Body of pancreas (tissue), 4 donors: ENCODE measurements at regions not wholly inside any gene's neighbourhood (a gene's known extent, or its start where the extent isn't known, plus 50 kb on each side); places are given as distances from the start of the nearest gene placed in this dataset.
A peak's percentile ranks its signal among the peaks of the same experiment; 100 is the strongest.

ENCODE experiments used
- ATAC-seq: fragments of 150-250 bp; one replicate; pipeline ENCODE4 v1.9.1; 2016
- DNase-seq, 4 donors: peaks; one replicate each; pipeline ENCODE4 v3.0.0-alpha.2; 2019
- H3K27ac ChIP-seq, 4 donors: fragments of 200-600 bp; sonication (generic); 1 replicate in 3 of 4; 2 replicates in 1 of 4; pipeline versions ENCODE4 v1.5.1 to v1.6.1; 2016 to 2019; ENCODE audit warnings: mild to moderate bottlenecking in 1 of 4, mixed read lengths in 1 of 4, moderate library complexity in 1 of 4
- H3K27me3 ChIP-seq, 2 donors: fragments of 200-600 bp; sonication (generic); one replicate each; pipeline ENCODE4 v1.6.0; 2016; ENCODE audit warnings: mild to moderate bottlenecking in 1 of 2
- H3K36me3 ChIP-seq, 2 donors: fragments of 200-600 bp; sonication (generic); replicated peaks in 1 of 2; 2 replicates each; pipeline ENCODE4 v1.5.1; 2016; ENCODE audit warnings: low read depth in 2 of 2; ENCODE audit not compliant: insufficient read depth in 1 of 2
- H3K4me1 ChIP-seq: fragments of 200-600 bp; sonication (generic); one replicate; pipeline ENCODE4 v1.6.0; 2016
- H3K4me3 ChIP-seq, 2 donors: fragments of 200-600 bp; sonication (generic); 1 replicate in 1 of 2; 2 replicates in 1 of 2; pipeline ENCODE4 v1.5.1; 2016 to 2019
- H3K9me3 ChIP-seq, 3 donors: fragments of 200-600 bp; sonication (generic); 1 replicate in 2 of 3; 2 replicates in 1 of 3; pipeline ENCODE4 v1.5.1; 2016
- POLR2A ChIP-seq, 3 donors: fragments of 450-650 bp; IDR thresholded peaks; one replicate each; pipeline ENCODE4 v1.6.1; 2016; ENCODE audit warnings: antibody characterized with exemption in 3 of 3, mild to moderate bottlenecking in 2 of 3
- WGBS, 2 donors: methylation state at CpG; one replicate each; pipeline ENCODE4 v1.1.5; 2017; 5-methylcytosine and 5-hydroxymethylcytosine counted together
- intact Hi-C: fragments of 100-400 bp; cut with DNase I; formaldehyde crosslinking; loops from one replicate; pipeline ENCODE4 v1.15.1; 2023
- TF ChIP-seq, protein P1 (sequence below), 7 experiments: fragments of 450-650 bp in 4 of 7; fragments of 200-600 bp in 3 of 7; sonication (generic) in 3 of 7; IDR thresholded peaks; one replicate each; pipeline ENCODE4 v1.5.1; 2016 to 2019; ENCODE audit warnings: antibody characterized with exemption in 7 of 7

DNA sequence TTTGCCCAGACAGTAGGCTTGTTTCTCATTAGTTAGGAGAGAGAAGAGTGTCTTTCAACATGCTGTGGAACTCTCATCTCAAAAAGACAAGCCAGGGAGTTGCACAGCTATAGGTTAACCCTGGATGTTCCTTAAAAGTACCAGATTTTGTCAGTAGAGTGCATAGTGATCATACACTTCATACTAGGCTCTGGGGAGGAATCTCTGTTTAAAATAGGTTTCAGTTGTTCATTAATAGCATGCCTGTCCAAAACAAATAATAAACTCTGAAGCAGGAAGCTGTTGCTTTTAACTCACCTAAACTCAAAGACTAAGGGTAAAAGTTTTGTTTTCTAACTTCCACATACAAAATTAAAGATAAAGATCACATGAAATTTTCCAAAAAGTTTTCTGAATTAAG is 1948.4 kb downstream of the C4orf33 start:
- H3K36me3 ChIP-seq, result no peaks in the 10 kb centered on the region
- H3K4me3 ChIP-seq, result no peak overlapping the region
- intact Hi-C loops, result no loop called here
- no peaks in the 10 kb centered on the region for H3K27me3 ChIP-seq
- peaks cover 4% of the 10 kb centered on the region for H3K4me1 ChIP-seq
- H3K27ac ChIP-seq, result no peak overlapping the region
- H3K9me3 ChIP-seq, result no peaks in the 10 kb centered on the region
- DNase-seq, result no peak
- no peak for ATAC-seq
- no peak for TF ChIP-seq POLR2A (IDR thresholded peaks at IDR 0.05)
- TF ChIP-seq, protein P1, sequence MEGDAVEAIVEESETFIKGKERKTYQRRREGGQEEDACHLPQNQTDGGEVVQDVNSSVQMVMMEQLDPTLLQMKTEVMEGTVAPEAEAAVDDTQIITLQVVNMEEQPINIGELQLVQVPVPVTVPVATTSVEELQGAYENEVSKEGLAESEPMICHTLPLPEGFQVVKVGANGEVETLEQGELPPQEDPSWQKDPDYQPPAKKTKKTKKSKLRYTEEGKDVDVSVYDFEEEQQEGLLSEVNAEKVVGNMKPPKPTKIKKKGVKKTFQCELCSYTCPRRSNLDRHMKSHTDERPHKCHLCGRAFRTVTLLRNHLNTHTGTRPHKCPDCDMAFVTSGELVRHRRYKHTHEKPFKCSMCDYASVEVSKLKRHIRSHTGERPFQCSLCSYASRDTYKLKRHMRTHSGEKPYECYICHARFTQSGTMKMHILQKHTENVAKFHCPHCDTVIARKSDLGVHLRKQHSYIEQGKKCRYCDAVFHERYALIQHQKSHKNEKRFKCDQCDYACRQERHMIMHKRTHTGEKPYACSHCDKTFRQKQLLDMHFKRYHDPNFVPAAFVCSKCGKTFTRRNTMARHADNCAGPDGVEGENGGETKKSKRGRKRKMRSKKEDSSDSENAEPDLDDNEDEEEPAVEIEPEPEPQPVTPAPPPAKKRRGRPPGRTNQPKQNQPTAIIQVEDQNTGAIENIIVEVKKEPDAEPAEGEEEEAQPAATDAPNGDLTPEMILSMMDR (IDR thresholded peaks at IDR 0.05), result no peak

DNA sequence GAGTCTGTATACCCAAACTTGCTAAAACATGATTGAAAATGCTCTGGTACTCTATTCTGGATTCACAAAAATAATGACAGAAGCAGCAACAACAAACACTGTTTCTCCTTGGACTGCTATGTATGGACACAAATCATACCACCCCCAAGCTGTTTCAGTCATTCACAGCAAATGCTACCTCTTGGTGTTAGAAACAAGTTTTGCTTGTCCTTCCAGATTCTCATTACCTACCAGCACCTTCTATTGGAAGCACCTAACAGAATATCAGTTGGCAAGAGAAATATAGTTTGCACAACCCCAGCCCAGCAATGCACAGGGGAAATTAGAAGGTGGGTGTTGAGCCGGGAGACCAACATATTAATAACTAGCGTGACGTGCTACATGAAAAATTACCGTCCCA is 1950.9 kb downstream of the C4orf33 start:
- Histone ChIP-seq H3K4me3 (no peak overlapping the region), H3K36me3 (no peaks in the 10 kb centered on the region), H3K4me1 (peaks cover 4% of the 10 kb centered on the region), H3K27ac (no peak overlapping the region), H3K9me3 (no peaks in the 10 kb centered on the region), H3K27me3 (no peaks in the 10 kb centered on the region)
- intact Hi-C loops, result no loop called here
- no peak for TF ChIP-seq POLR2A (IDR thresholded peaks at IDR 0.05)
- TF ChIP-seq, protein P1 (IDR thresholded peaks at IDR 0.05), result no peak
- DNase-seq (no peak), ATAC-seq (no peak)
- 82 to 91% methylated on average over 4 of the region's 4 CpGs for WGBS, 2 donors

DNA sequence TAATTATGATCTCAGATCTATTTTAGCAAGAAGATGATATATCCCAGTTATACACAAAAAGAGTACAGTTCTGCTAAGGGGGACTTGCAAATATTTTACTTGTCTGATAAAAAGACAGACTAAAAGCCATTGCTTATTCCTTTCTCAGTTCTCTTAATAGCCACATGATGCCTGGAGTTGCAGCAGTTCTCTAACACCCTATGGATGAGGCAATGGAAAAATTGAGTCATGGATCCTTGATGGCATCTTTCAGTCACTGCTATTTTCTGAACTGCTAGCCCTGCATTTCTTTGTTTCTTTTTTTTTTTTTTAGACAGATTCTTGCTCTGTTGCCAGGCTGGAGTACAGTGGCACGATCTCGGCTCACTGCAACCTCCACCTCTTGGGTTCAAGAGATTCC is 1956.7 kb downstream of the C4orf33 start:
- Histone ChIP-seq H3K27ac (no peak overlapping the region), H3K36me3 (no peaks in the 10 kb centered on the region), H3K4me3 (no peak overlapping the region), H3K9me3 (no peaks in the 10 kb centered on the region), H3K4me1 (no peaks in the 10 kb centered on the region), H3K27me3 (no peaks in the 10 kb centered on the region)
- no peak for ATAC-seq
- no peak for TF ChIP-seq POLR2A (IDR thresholded peaks at IDR 0.05)
- TF ChIP-seq, protein P1 (IDR thresholded peaks at IDR 0.05), result no peak
- DNase-seq, result no peak
- WGBS, 2 donors, result 91 to 92% methylated on average over 2 of the region's 2 CpGs
- intact Hi-C loops, result no loop called here

DNA sequence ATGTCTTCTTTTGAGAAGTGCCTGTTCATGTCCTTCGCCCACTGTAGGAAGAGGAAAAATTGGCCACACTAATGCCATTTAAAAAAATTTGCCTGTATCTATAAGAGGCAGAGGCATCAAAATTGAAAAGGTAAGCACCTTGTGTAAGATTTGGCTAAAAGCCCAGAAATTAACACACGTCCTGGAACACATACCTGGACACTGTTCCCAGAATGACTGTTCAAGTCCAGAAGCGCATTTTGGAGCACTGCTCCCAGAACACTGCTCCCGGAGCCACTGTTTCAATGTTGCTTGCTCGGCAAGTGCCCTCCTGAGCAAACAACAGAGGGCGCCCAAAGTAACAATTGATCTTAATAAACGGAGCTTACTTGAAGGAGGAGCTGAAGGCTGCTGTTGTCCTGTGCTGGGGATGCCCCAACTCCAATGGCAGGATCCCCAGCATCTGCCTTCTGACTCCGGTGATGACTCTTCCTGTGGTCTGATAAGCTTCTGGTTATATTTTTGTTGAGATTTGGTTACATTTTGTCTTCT is 1958.6 kb downstream of the C4orf33 start:
- H3K4me1 ChIP-seq, result no peaks in the 10 kb centered on the region
- H3K36me3 ChIP-seq, result no peaks in the 10 kb centered on the region
- intact Hi-C loops, result no loop called here
- TF ChIP-seq, protein P1 (IDR thresholded peaks at IDR 0.05), result no peak
- no peak for TF ChIP-seq POLR2A (IDR thresholded peaks at IDR 0.05)
- 76 to 80% methylated on average over 8 of the region's 8 CpGs for WGBS, 2 donors
- ATAC-seq (no peak), DNase-seq (peak in 1 of 4 donors; percentile 8)
- H3K27me3 ChIP-seq, result no peaks in the 10 kb centered on the region
- no peak overlapping the region for H3K27ac ChIP-seq
- no peaks in the 10 kb centered on the region for H3K9me3 ChIP-seq
- no peak overlapping the region for H3K4me3 ChIP-seq

DNA sequence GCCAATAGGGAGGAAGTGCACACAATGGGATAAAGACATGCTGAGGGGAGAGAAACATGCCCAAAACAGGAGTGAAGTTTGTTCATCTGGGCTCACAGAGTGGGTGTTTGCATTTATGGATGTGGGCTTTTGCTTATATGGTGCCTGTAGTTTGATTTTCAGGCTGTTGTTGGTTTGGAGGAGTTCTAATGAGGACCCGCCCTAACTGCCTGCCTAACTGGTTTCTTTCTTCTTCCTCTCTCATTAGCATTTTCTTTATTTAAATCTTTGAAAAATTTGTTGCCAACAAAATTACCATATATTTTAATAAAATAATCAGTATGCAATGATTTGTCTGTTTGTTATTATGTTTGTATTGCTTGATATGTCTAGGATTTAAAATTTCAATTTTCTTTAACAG is 1965.8 kb downstream of the C4orf33 start:
- TF ChIP-seq, protein P1 (IDR thresholded peaks at IDR 0.05), result no peak
- TF ChIP-seq POLR2A (IDR thresholded peaks at IDR 0.05), result no peak
- no peaks in the 10 kb centered on the region for H3K27me3 ChIP-seq
- no peaks in the 10 kb centered on the region for H3K36me3 ChIP-seq
- 84 to 89% methylated on average over 1 of the region's 1 CpG for WGBS, 2 donors
- no peak overlapping the region for H3K27ac ChIP-seq
- H3K4me3 ChIP-seq, result no peak overlapping the region
- H3K4me1 ChIP-seq, result no peaks in the 10 kb centered on the region
- no peak for DNase-seq
- ATAC-seq, result no peak
- H3K9me3 ChIP-seq, result peaks cover 0 to 23% (median 0%) of the 10 kb centered on the region in 3 donors
- intact Hi-C loops, result no loop called here
